ENCODE measurements at regions not wholly inside any gene's neighbourhood (a gene's known extent, or its start where the extent isn't known, plus 50 kb on each side); places are given as distances from the start of the nearest gene placed in this dataset.

GRCh38 chr12:90079529-90080210 lies 371.0 kb upstream of the ATP2B1 start:
- Histone ChIP-seq H4K8ac (ENCODE audit: low read depth, low read length) (no peak overlapping the region), H3K79me1 (ENCODE audit: low read length) (no peaks in the 10 kb centered on the region), H3K27ac (ENCODE audit: low read depth, low read length) (no peak overlapping the region), H3K79me2 (ENCODE audit: control insufficient read depth, insufficient read depth, low read length) (no peaks in the 10 kb centered on the region), H3K4me2 (ENCODE audit: low read length) (no peak overlapping the region), H3K18ac (ENCODE audit: low read length) (no peak overlapping the region), H2BK15ac (replicated peaks; ENCODE audit: low read depth) (no peak overlapping the region), H2BK120ac (ENCODE audit: low read depth, low read length) (no peak overlapping the region), H3K27me3 (ENCODE audit: insufficient read depth, low read length, poor library complexity) (no peaks in the 10 kb centered on the region), H2AK5ac (ENCODE audit: low read length) (no peak overlapping the region), H3K36me3 (ENCODE audit: control insufficient read depth, insufficient read depth, low read length) (no peaks in the 10 kb centered on the region), H3K9ac (ENCODE audit: low read length) (no peak overlapping the region), H4K5ac (ENCODE audit: low read length) (no peak overlapping the region), H3K23ac (ENCODE audit: low read length) (no peak overlapping the region), H2BK5ac (ENCODE audit: low read length) (no peak overlapping the region), H3K56ac (ENCODE audit: low read length) (no peak overlapping the region), H3K4me3 (ENCODE audit: low read length) (no peak overlapping the region), H3K4me1 (ENCODE audit: control insufficient read depth, low read depth, low read length) (peaks cover 2% of the 10 kb centered on the region), H3K4ac (ENCODE audit: low read depth, low read length) (no peak overlapping the region)
- WGBS (ENCODE audit: extremely low coverage, insufficient coverage, low lambda C conversion rate), result no CpG with 5 or more reads among the region's 4 CpGs
- DNase-seq, result peak; percentile 68

GRCh38 chr12:90078344-90078743 lies 369.7 kb upstream of the ATP2B1 start:
- no CpG with 5 or more reads among the region's 4 CpGs for WGBS (ENCODE audit: extremely low coverage, insufficient coverage, low lambda C conversion rate)
- H2BK120ac ChIP-seq (ENCODE audit: low read depth, low read length), result no peak overlapping the region
- no peak overlapping the region for H4K5ac ChIP-seq (ENCODE audit: low read length)
- no peak overlapping the region for H3K9ac ChIP-seq (ENCODE audit: low read length)
- H3K27ac ChIP-seq (ENCODE audit: low read depth, low read length), result no peak overlapping the region
- H3K27me3 ChIP-seq (ENCODE audit: insufficient read depth, low read length, poor library complexity), result no peaks in the 10 kb centered on the region
- H3K4ac ChIP-seq (ENCODE audit: low read depth, low read length), result peak overlapping the region; percentile 36
- no peak overlapping the region for H4K8ac ChIP-seq (ENCODE audit: low read depth, low read length)
- no peak overlapping the region for H3K4me3 ChIP-seq (ENCODE audit: low read length)
- H3K23ac ChIP-seq (ENCODE audit: low read length), result no peak overlapping the region
- H3K56ac ChIP-seq (ENCODE audit: low read length), result no peak overlapping the region
- H3K79me2 ChIP-seq (ENCODE audit: control insufficient read depth, insufficient read depth, low read length), result no peaks in the 10 kb centered on the region
- peak overlapping the region; percentile 39 for H3K18ac ChIP-seq (ENCODE audit: low read length)
- no peaks in the 10 kb centered on the region for H3K79me1 ChIP-seq (ENCODE audit: low read length)
- H3K4me2 ChIP-seq (ENCODE audit: low read length), result no peak overlapping the region
- peaks cover 2% of the 10 kb centered on the region for H3K4me1 ChIP-seq (ENCODE audit: control insufficient read depth, low read depth, low read length)
- no peak overlapping the region for H2AK5ac ChIP-seq (ENCODE audit: low read length)
- no peaks in the 10 kb centered on the region for H3K36me3 ChIP-seq (ENCODE audit: control insufficient read depth, insufficient read depth, low read length)
- H2BK5ac ChIP-seq (ENCODE audit: low read length), result no peak overlapping the region
- H2BK15ac ChIP-seq (replicated peaks; ENCODE audit: low read depth), result no peak overlapping the region
- DNase-seq, result no peak

- Histone ChIP-seq H3K27me3 (ENCODE audit: insufficient read depth, low read length, poor library complexity) (no peaks in the 10 kb centered on the region), H2BK15ac (replicated peaks; ENCODE audit: low read depth) (no peak overlapping the region), H2AK5ac (ENCODE audit: low read length) (no peak overlapping the region), H3K4me3 (ENCODE audit: low read length) (no peak overlapping the region), H2BK5ac (ENCODE audit: low read length) (no peak overlapping the region), H3K27ac (ENCODE audit: low read depth, low read length) (no peak overlapping the region), H2BK120ac (ENCODE audit: low read depth, low read length) (no peak overlapping the region), H3K79me1 (ENCODE audit: low read length) (no peaks in the 10 kb centered on the region), H3K18ac (ENCODE audit: low read length) (no peak overlapping the region), H4K8ac (ENCODE audit: low read depth, low read length) (no peak overlapping the region), H3K4me1 (ENCODE audit: control insufficient read depth, low read depth, low read length) (peaks cover 2% of the 10 kb centered on the region), H3K79me2 (ENCODE audit: control insufficient read depth, insufficient read depth, low read length) (no peaks in the 10 kb centered on the region), H3K23ac (ENCODE audit: low read length) (no peak overlapping the region), H4K5ac (ENCODE audit: low read length) (no peak overlapping the region), H3K4ac (ENCODE audit: low read depth, low read length) (no peak overlapping the region), H3K4me2 (ENCODE audit: low read length) (no peak overlapping the region), H3K56ac (ENCODE audit: low read length) (no peak overlapping the region), H3K36me3 (ENCODE audit: control insufficient read depth, insufficient read depth, low read length) (no peaks in the 10 kb centered on the region), H3K9ac (ENCODE audit: low read length) (no peak overlapping the region)
- no peak for DNase-seq
- no CpG with 5 or more reads among the region's 4 CpGs for WGBS (ENCODE audit: extremely low coverage, insufficient coverage, low lambda C conversion rate)
These were observed 369.1 kb upstream of the ATP2B1 start for GRCh38 chr12:90077756-90078155.

GRCh38 chr12:90076851-90077319 lies 368.2 kb upstream of the ATP2B1 start:
- no peak overlapping the region for H3K4me2 ChIP-seq (ENCODE audit: low read length)
- H3K9ac ChIP-seq (ENCODE audit: low read length), result no peak overlapping the region
- no peak overlapping the region for H2BK15ac ChIP-seq (replicated peaks; ENCODE audit: low read depth)
- H4K5ac ChIP-seq (ENCODE audit: low read length), result no peak overlapping the region
- H3K27me3 ChIP-seq (ENCODE audit: insufficient read depth, low read length, poor library complexity), result no peaks in the 10 kb centered on the region
- no peak overlapping the region for H3K18ac ChIP-seq (ENCODE audit: low read length)
- H3K27ac ChIP-seq (ENCODE audit: low read depth, low read length), result no peak overlapping the region
- no peak overlapping the region for H2BK5ac ChIP-seq (ENCODE audit: low read length)
- H3K79me2 ChIP-seq (ENCODE audit: control insufficient read depth, insufficient read depth, low read length), result no peaks in the 10 kb centered on the region
- H4K8ac ChIP-seq (ENCODE audit: low read depth, low read length), result no peak overlapping the region
- H3K4me3 ChIP-seq (ENCODE audit: low read length), result no peak overlapping the region
- H3K56ac ChIP-seq (ENCODE audit: low read length), result no peak overlapping the region
- peak; percentile 14 for DNase-seq
- no peak overlapping the region for H2AK5ac ChIP-seq (ENCODE audit: low read length)
- no peak overlapping the region for H2BK120ac ChIP-seq (ENCODE audit: low read depth, low read length)
- H3K23ac ChIP-seq (ENCODE audit: low read length), result no peak overlapping the region
- no peaks in the 10 kb centered on the region for H3K36me3 ChIP-seq (ENCODE audit: control insufficient read depth, insufficient read depth, low read length)
- no peak overlapping the region for H3K4ac ChIP-seq (ENCODE audit: low read depth, low read length)
- no CpG with 5 or more reads among the region's 3 CpGs for WGBS (ENCODE audit: extremely low coverage, insufficient coverage, low lambda C conversion rate)
- H3K4me1 ChIP-seq (ENCODE audit: control insufficient read depth, low read depth, low read length), result peaks cover 2% of the 10 kb centered on the region
- H3K79me1 ChIP-seq (ENCODE audit: low read length), result no peaks in the 10 kb centered on the region

GRCh38 chr12:90075685-90076084 lies 367.0 kb upstream of the ATP2B1 start:
- H2BK15ac ChIP-seq (replicated peaks; ENCODE audit: low read depth), result no peak overlapping the region
- no peak for DNase-seq
- no peak overlapping the region for H2AK5ac ChIP-seq (ENCODE audit: low read length)
- H2BK120ac ChIP-seq (ENCODE audit: low read depth, low read length), result no peak overlapping the region
- H3K9ac ChIP-seq (ENCODE audit: low read length), result no peak overlapping the region
- no peak overlapping the region for H3K4me3 ChIP-seq (ENCODE audit: low read length)
- no peaks in the 10 kb centered on the region for H3K79me2 ChIP-seq (ENCODE audit: control insufficient read depth, insufficient read depth, low read length)
- no peak overlapping the region for H4K5ac ChIP-seq (ENCODE audit: low read length)
- H3K4ac ChIP-seq (ENCODE audit: low read depth, low read length), result no peak overlapping the region
- no peak overlapping the region for H3K18ac ChIP-seq (ENCODE audit: low read length)
- no peak overlapping the region for H4K8ac ChIP-seq (ENCODE audit: low read depth, low read length)
- H3K79me1 ChIP-seq (ENCODE audit: low read length), result no peaks in the 10 kb centered on the region
- no peaks in the 10 kb centered on the region for H3K36me3 ChIP-seq (ENCODE audit: control insufficient read depth, insufficient read depth, low read length)
- peaks cover under 1% of the 10 kb centered on the region for H3K4me1 ChIP-seq (ENCODE audit: control insufficient read depth, low read depth, low read length)
- H3K27me3 ChIP-seq (ENCODE audit: insufficient read depth, low read length, poor library complexity), result no peaks in the 10 kb centered on the region
- no peak overlapping the region for H3K27ac ChIP-seq (ENCODE audit: low read depth, low read length)
- H3K4me2 ChIP-seq (ENCODE audit: low read length), result no peak overlapping the region
- H3K23ac ChIP-seq (ENCODE audit: low read length), result no peak overlapping the region
- H2BK5ac ChIP-seq (ENCODE audit: low read length), result no peak overlapping the region
- no peak overlapping the region for H3K56ac ChIP-seq (ENCODE audit: low read length)

GRCh38 chr12:90074086-90074485 lies 365.4 kb upstream of the ATP2B1 start:
- Histone ChIP-seq H2AK5ac (ENCODE audit: low read length) (no peak overlapping the region), H2BK5ac (ENCODE audit: low read length) (no peak overlapping the region), H4K8ac (ENCODE audit: low read depth, low read length) (no peak overlapping the region), H2BK15ac (replicated peaks; ENCODE audit: low read depth) (no peak overlapping the region), H3K4me1 (ENCODE audit: control insufficient read depth, low read depth, low read length) (no peaks in the 10 kb centered on the region), H3K56ac (ENCODE audit: low read length) (no peak overlapping the region), H3K9ac (ENCODE audit: low read length) (no peak overlapping the region), H3K27me3 (ENCODE audit: insufficient read depth, low read length, poor library complexity) (no peaks in the 10 kb centered on the region), H2BK120ac (ENCODE audit: low read depth, low read length) (no peak overlapping the region), H3K79me2 (ENCODE audit: control insufficient read depth, insufficient read depth, low read length) (no peaks in the 10 kb centered on the region), H3K23ac (ENCODE audit: low read length) (no peak overlapping the region), H3K18ac (ENCODE audit: low read length) (no peak overlapping the region), H3K79me1 (ENCODE audit: low read length) (no peaks in the 10 kb centered on the region), H3K36me3 (ENCODE audit: control insufficient read depth, insufficient read depth, low read length) (no peaks in the 10 kb centered on the region), H3K4me2 (ENCODE audit: low read length) (no peak overlapping the region), H4K5ac (ENCODE audit: low read length) (no peak overlapping the region), H3K4me3 (ENCODE audit: low read length) (no peak overlapping the region), H3K4ac (ENCODE audit: low read depth, low read length) (no peak overlapping the region), H3K27ac (ENCODE audit: low read depth, low read length) (no peak overlapping the region)
- WGBS (ENCODE audit: extremely low coverage, insufficient coverage, low lambda C conversion rate), result no CpG with 5 or more reads among the region's 2 CpGs
- DNase-seq, result no peak

Measured in mesendoderm (in vitro differentiated cells).